Astrocyte (in vitro differentiated cells and primary cell): ENCODE measurements at regions not wholly inside any gene's neighbourhood (a gene's known extent, or its start where the extent isn't known, plus 50 kb on each side); places are given as distances from the start of the nearest gene placed in this dataset.

Experiments used
- DNase-seq: peaks from one replicate; pipeline ENCODE4 v3.0.0-alpha.2; 2010; ENCODE audit warnings: low read depth
- FAIRE-seq: peaks from 2 replicates; lab custom pipeline; 2011; peaks lifted over from hg19 to GRCh38; lab: Jason Lieb, UNC
- H2AFZ ChIP-seq: 2 replicates; pipeline ENCODE4 v1.6.0; 2012; ENCODE audit warnings: low read depth, low read length, inconsistent platforms
- H3K27ac ChIP-seq: 2 replicates; pipeline ENCODE4 v1.5.1; 2011; ENCODE audit warnings: low read depth, low read length, inconsistent platforms
- H3K27me3 ChIP-seq: 2 replicates; pipeline ENCODE4 v1.6.0; 2011; ENCODE audit warnings: low read length, inconsistent platforms; ENCODE audit not compliant: insufficient read depth
- H3K36me3 ChIP-seq: 2 replicates; pipeline ENCODE4 v1.5.1; 2011; ENCODE audit warnings: low read length, inconsistent platforms; ENCODE audit not compliant: insufficient read depth
- H3K4me1 ChIP-seq: 2 replicates; pipeline ENCODE4 v1.5.1; 2011; ENCODE audit warnings: low read length, inconsistent platforms; ENCODE audit not compliant: insufficient read depth
- H3K4me2 ChIP-seq: 2 replicates; pipeline ENCODE4 v1.6.0; 2012; ENCODE audit warnings: low read length, inconsistent platforms
- H3K4me3 ChIP-seq: 2 replicates; pipeline ENCODE4 v1.5.1; 2011; ENCODE audit warnings: low read depth, mild to moderate bottlenecking, low read length, inconsistent platforms; ENCODE audit not compliant: insufficient read depth
- H3K79me2 ChIP-seq: 2 replicates; pipeline ENCODE4 v1.6.0; 2012; ENCODE audit warnings: mild to moderate bottlenecking, low read length, inconsistent platforms; ENCODE audit not compliant: insufficient read depth
- H3K9ac ChIP-seq: 2 replicates; pipeline ENCODE4 v1.6.0; 2012; ENCODE audit warnings: mild to moderate bottlenecking, low read length, inconsistent platforms
- H3K9me3 ChIP-seq: 2 replicates; pipeline ENCODE4 v1.5.1; 2012; ENCODE audit warnings: low read depth, mild to moderate bottlenecking, low read length, inconsistent platforms; ENCODE audit not compliant: insufficient read depth
- H4K20me1 ChIP-seq: 2 replicates; pipeline ENCODE4 v1.6.0; 2012; ENCODE audit warnings: low read length, inconsistent platforms; ENCODE audit not compliant: insufficient read depth
- H3K27ac Mint-ChIP-seq: one replicate; pipeline ENCODE4 v1.8.0; 2021; ENCODE audit warnings: mild to moderate bottlenecking, mixed read lengths; ENCODE audit not compliant: unreplicated experiment
- H3K27me3 Mint-ChIP-seq: one replicate; pipeline ENCODE4 v1.8.0; 2021; ENCODE audit warnings: low read depth, mixed read lengths; ENCODE audit not compliant: unreplicated experiment
- H3K36me3 Mint-ChIP-seq: one replicate; pipeline ENCODE4 v1.8.0; 2021; ENCODE audit warnings: low read depth, mixed read lengths; ENCODE audit not compliant: unreplicated experiment
- H3K4me1 Mint-ChIP-seq: one replicate; pipeline ENCODE4 v1.8.0; 2021; ENCODE audit warnings: low read depth, mixed read lengths; ENCODE audit not compliant: unreplicated experiment
- H3K4me3 Mint-ChIP-seq: one replicate; pipeline ENCODE4 v1.8.0; 2021; ENCODE audit warnings: mild to moderate bottlenecking, moderate library complexity, mixed read lengths; ENCODE audit not compliant: unreplicated experiment
- H3K9me3 Mint-ChIP-seq: one replicate; pipeline ENCODE4 v1.8.0; 2021; ENCODE audit warnings: mild to moderate bottlenecking, mixed read lengths; ENCODE audit not compliant: unreplicated experiment
- CTCF ChIP-seq: IDR thresholded peaks from 2 replicates; pipeline ENCODE4 v1.5.1; 2011; ENCODE audit warnings: low read depth, mild to moderate bottlenecking, inconsistent platforms, low read length, moderate library complexity; ENCODE audit not compliant: insufficient read depth
- EZH2 ChIP-seq: IDR thresholded peaks from 2 replicates; pipeline ENCODE4 v1.6.1; 2012; ENCODE audit warnings: mild to moderate bottlenecking, low read length, inconsistent platforms; ENCODE audit not compliant: insufficient read depth

- Mint-ChIP-seq H3K4me3 (no peak overlapping the region), H3K9me3 (no peaks in the 10 kb centered on the region), H3K36me3 (no peaks in the 10 kb centered on the region), H3K27me3 (no peaks in the 10 kb centered on the region), H3K4me1 (peaks cover 2% of the 10 kb centered on the region), H3K27ac (no peak overlapping the region)
- no peak overlapping the region for H2AFZ ChIP-seq
- TF ChIP-seq EZH2 = no peak
- TF ChIP-seq CTCF = no peak
- H3K36me3 ChIP-seq = no peaks in the 10 kb centered on the region
- no peak overlapping the region for H3K27ac ChIP-seq
- no peaks in the 10 kb centered on the region for H4K20me1 ChIP-seq
- no peak overlapping the region for H3K4me3 ChIP-seq
- H3K4me1 ChIP-seq = no peaks in the 10 kb centered on the region
- H3K9me3 ChIP-seq = no peaks in the 10 kb centered on the region
- DNase-seq (peak; percentile 32), FAIRE-seq (no peak)
- H3K9ac ChIP-seq = no peak overlapping the region
- H3K79me2 ChIP-seq = no peaks in the 10 kb centered on the region
- no peaks in the 10 kb centered on the region for H3K27me3 ChIP-seq
- no peak overlapping the region for H3K4me2 ChIP-seq
These were observed 346.1 kb upstream of the KYNU start for GRCh38 chr2:142531377-142531776.

- no peak for FAIRE-seq
- Mint-ChIP-seq H3K36me3 (no peaks in the 10 kb centered on the region), H3K9me3 (no peaks in the 10 kb centered on the region), H3K27me3 (no peaks in the 10 kb centered on the region), H3K4me3 (no peak overlapping the region), H3K4me1 (no peaks in the 10 kb centered on the region), H3K27ac (no peak overlapping the region)
- no peaks in the 10 kb centered on the region for H3K9me3 ChIP-seq
- no peak overlapping the region for H2AFZ ChIP-seq
- H3K36me3 ChIP-seq = no peaks in the 10 kb centered on the region
- H3K4me1 ChIP-seq = no peaks in the 10 kb centered on the region
- no peak overlapping the region for H3K4me3 ChIP-seq
- DNase-seq = no peak
- H3K27me3 ChIP-seq = no peaks in the 10 kb centered on the region
- TF ChIP-seq CTCF = no peak
- no peak for TF ChIP-seq EZH2
- no peak overlapping the region for H3K4me2 ChIP-seq
- no peaks in the 10 kb centered on the region for H3K79me2 ChIP-seq
- no peak overlapping the region for H3K27ac ChIP-seq
- H3K9ac ChIP-seq = no peak overlapping the region
- H4K20me1 ChIP-seq = no peaks in the 10 kb centered on the region
These were observed 351.7 kb upstream of the KYNU start for GRCh38 chr2:142525720-142526119.

GRCh38 chr2:142521492-142521891 is 356.0 kb upstream of the KYNU start:
- no peaks in the 10 kb centered on the region for H3K4me1 ChIP-seq
- H3K9me3 Mint-ChIP-seq = no peaks in the 10 kb centered on the region
- no peak overlapping the region for H3K9ac ChIP-seq
- H3K27ac Mint-ChIP-seq = no peak overlapping the region
- FAIRE-seq (no peak), DNase-seq (no peak)
- H3K27me3 Mint-ChIP-seq = no peaks in the 10 kb centered on the region
- no peak overlapping the region for H2AFZ ChIP-seq
- no peaks in the 10 kb centered on the region for H4K20me1 ChIP-seq
- H3K4me2 ChIP-seq = no peak overlapping the region
- no peaks in the 10 kb centered on the region for H3K36me3 ChIP-seq
- no peak for TF ChIP-seq CTCF
- TF ChIP-seq EZH2 = no peak
- H3K79me2 ChIP-seq = no peaks in the 10 kb centered on the region
- H3K27me3 ChIP-seq = no peaks in the 10 kb centered on the region
- no peaks in the 10 kb centered on the region for H3K36me3 Mint-ChIP-seq
- H3K4me3 ChIP-seq = no peak overlapping the region
- H3K4me3 Mint-ChIP-seq = no peak overlapping the region
- no peaks in the 10 kb centered on the region for H3K4me1 Mint-ChIP-seq
- no peaks in the 10 kb centered on the region for H3K9me3 ChIP-seq
- H3K27ac ChIP-seq = no peak overlapping the region
